NCI-H1048 (cell line): ENCODE measurements at regions not wholly inside any gene's neighbourhood (a gene's known extent, or its start where the extent isn't known, plus 50 kb on each side); places are given as distances from the start of the nearest gene placed in this dataset.
"Not testable (repeated sequence)": the region's sequence is repeated elsewhere in the genome, so short reads cannot be mapped to it uniquely, and the experiment has no call there.

Experiments used
- DNase-seq: peaks from one replicate; lab custom pipeline; 2025; lab: John Stamatoyannopoulos, UW

DNA sequence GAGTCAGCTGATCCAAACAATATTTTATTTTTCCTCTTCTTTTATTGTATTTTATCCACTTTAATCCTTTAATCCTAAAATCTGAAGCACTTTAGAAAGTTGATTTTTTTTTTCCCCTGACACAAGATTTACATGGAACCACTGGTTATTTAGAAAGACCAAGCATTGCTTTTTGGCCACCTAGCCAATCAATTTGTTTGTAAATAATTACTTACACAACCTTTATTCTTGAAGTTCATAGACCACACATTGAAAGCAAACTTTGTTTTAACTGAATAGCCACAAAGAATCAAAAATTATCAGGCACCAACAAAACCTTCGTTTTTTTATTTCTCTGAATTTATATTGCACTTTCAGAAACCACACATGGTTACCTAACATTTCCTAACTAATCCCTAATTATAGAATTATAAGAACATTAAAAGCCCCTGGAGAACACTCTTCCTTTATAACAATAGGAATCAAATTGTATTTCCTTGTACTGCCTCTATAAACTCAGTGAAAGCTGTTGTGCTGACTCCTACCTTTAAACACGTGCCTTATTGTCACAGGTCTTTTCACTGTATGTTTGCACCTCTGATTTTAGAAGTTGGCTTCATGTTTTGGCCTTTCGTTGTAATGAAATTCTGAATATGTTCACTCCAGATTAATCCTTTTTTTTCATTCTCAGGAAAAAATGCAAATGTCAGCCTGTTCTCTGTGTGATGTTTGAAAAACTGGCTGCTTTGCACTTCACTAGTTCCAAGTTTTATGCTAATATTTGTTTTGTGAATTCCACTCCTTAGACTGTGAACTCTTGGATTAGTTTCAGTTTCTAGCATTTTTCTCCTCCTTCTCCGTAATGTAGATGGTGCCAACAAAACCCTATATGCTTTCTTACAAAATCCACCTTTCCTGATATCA lies 1511.9 kb downstream of the REEP3 start:
- no peak for DNase-seq

DNA sequence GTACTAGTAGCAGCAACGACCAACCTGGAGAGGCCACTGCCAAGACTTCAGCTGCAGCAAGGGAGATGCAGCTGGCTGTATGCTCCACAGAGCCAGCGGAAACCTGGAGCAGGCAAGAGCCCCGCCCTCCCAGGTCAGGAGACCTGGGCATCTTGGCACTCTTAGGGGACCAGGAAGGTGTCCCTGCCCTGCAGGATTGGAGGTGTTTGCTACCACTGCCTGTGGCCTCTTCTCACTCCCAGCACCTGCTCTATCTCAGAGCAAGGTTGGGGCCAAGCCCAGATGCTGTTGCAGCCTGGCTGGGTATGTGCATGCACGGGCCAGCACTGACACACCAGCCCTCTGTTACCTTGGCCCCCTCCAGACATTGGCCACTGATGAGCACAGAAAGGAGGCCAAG lies 1512.8 kb downstream of the REEP3 start:
- DNase-seq: no peak

- DNase-seq: no peak
These were observed 1519.6 kb downstream of the REEP3 start for GRCh38 chr10:65040796-65041195.

DNA sequence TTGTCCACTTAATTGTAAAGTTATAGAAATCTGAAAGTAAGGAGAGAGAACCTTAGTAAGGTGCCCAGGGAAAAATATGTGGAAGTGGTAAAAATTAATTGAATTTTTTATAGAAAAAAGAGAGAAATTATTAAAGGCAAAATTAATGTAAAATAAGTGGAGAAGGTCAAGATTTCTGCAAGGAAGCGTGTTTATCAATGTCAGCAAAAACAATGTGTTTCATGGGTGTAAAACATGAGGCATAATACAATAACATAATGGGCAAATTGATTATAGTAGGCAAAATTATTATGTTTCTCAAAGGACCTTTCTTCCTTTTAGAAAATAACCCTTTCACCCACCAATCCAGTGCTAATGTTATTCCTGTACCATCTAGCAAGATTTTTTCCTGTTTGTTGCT lies 1520.1 kb downstream of the REEP3 start:
- DNase-seq: no peak

- DNase-seq: no peak
These were observed 1521.3 kb downstream of the REEP3 start for GRCh38 chr10:65042496-65042895.

GRCh38 chr10:65046831-65047230 lies 1525.6 kb downstream of the REEP3 start:
- DNase-seq: no peak

- DNase-seq: not testable (repeated sequence)
These were observed 1530.9 kb downstream of the REEP3 start for GRCh38 chr10:65052111-65052510.

- DNase-seq: not testable (repeated sequence)
These were observed 1532.2 kb downstream of the REEP3 start for GRCh38 chr10:65053397-65053796.

DNA sequence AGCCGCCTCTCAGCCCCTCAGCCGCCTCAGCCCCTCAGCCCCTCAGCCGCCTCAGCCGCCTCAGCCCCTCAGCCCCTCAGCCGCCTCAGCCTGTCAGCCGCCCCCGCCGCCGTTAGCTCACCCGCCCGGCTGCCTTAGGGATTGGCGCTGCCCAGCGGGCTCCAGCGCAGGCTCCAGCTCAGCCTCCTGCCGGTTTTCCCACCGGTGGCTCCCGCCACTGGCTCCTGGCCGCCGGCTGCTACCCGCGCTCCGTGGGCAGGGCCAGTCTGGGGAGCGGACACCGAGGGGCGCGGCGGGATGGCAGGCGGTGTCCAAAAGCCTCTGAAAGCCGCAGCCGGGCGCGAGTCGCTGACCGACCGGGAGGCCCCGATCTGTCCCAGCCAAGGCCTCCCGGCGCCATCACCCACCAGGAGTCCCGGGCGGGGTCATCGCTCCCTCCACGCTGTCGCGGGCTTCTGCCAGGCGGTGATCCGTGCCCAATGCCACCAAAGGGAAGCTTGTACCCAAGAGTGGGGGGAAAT lies 1532.7 kb downstream of the REEP3 start:
- not testable (repeated sequence) for DNase-seq

GRCh38 chr10:65054701-65055100 lies 1533.5 kb downstream of the REEP3 start:
- DNase-seq: not testable (repeated sequence)

GRCh38 chr10:65065278-65065677 lies 1544.1 kb downstream of the REEP3 start:
- no peak for DNase-seq

DNA sequence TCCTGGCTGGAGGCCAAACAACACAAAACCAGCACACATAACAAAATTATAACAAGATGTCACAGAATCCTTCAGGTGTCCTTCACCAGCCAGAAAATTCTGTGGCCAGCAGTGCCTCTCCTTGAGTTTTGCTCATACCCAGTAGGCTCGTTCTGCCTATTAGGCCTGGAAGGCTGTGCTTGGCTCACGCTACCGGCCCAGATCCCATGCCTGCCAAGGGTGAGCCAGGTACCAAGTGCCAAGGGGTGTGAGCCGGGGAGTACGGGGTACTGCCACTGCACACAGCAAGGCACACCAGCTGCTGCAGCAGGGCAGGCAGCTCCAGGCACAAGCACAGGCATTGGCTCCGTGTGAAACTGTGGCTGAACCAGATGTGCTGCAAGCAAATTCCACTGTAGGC lies 1562.0 kb downstream of the REEP3 start:
- DNase-seq: no peak

DNA sequence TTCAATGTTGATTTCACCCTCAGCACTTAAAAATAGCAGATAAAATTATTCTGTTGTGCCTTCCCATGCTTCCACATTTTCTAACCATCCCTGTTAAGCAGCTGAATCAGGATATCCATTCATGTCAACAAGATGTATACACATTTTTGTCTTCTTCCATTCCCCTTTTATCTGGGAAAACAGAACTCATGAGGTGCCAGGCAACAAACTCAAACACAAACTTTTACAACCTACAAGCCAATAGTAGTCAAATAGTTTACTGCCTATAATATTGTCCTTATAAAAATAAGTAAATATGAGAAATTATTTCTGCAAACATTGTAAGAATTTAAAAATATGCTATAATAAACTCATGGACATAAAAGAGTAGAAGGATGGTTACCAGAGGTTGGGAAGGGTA lies 1569.8 kb downstream of the REEP3 start:
- DNase-seq: no peak

GRCh38 chr10:65100146-65100545 lies 1578.9 kb downstream of the REEP3 start:
- DNase-seq: no peak

- DNase-seq: not testable (repeated sequence)
These were observed 1579.7 kb downstream of the REEP3 start for GRCh38 chr10:65100881-65101280.

GRCh38 chr10:65110009-65110408 lies 1588.8 kb downstream of the REEP3 start:
- DNase-seq: no peak

- DNase-seq: not testable (repeated sequence)
These were observed 1589.9 kb downstream of the REEP3 start for GRCh38 chr10:65111059-65111458.

DNA sequence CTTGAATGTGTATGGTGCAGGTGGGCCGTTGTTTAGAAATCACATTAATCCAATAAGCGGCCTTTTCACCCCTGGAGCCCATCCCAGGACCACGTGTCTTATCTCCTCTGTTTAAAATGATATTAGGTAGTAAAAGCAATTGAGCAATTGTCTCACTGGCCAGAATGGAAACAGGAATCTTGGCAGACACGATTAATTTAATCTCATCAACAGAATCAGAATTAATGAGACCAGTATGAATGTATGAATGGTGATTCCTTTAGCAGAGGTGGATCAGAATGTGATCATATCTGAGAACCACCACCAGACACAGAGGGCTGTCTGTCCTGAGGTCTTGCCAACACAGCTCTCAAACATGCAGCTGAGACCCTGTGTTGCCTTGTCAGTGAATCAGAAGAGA lies 1591.4 kb downstream of the REEP3 start:
- no peak for DNase-seq

DNA sequence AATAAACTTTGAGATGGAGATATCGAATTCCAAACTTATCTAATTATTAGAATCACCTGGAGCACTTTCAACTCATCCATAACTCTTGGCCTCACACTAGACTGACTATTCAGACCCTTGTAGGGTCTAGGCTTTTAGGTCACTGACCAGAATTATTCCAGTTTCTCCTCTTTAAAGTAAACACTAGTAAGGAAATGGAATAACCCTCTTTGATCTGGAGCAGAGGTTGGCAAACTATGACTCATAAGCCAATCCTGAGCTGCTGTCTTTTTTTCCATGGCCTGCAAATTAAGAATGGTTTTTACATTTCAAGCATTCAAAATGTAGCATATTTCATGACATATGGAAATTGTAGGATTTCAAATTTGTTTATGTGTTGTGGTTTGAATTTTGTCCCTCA lies 1601.9 kb downstream of the REEP3 start:
- no peak for DNase-seq

- no peak for DNase-seq
These were observed 1604.0 kb downstream of the REEP3 start for GRCh38 chr10:65125212-65125611.

DNA sequence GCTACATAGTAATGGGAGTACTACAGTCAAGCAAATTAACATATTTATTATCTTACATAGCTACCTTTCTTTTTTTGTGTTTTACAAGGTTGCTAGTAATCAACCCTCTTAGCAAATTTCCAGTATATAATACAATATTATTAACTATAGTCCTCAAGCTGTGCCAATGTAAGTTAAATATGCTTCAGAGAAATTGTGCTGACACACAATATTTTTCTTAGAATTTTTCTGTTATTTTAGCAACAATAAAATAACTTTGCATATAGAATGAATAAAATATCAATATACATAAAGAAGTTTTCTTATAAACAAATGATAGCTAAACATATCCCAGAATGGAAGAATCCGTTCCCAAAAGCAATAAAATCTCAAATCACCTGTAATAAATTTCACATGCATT lies 1605.1 kb downstream of the REEP3 start:
- no peak for DNase-seq

DNA sequence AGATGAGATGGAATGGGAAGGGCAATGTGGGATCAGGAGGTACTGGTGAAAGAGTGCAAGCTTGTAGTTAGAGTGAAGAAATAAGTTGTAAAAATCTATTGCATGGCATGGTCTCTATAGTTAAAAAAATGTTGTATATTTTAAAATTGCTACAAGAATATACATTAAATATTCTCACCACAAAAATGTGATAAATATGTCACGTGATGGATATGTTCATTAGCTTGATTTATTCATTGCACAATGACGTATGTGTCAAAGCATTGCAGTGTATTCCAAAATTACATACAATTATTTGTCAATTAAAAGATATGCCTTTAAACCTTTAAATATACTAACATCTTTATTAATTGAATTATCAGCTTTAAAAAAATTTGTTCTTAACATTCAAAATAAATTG lies 1607.1 kb downstream of the REEP3 start:
- DNase-seq: no peak

DNA sequence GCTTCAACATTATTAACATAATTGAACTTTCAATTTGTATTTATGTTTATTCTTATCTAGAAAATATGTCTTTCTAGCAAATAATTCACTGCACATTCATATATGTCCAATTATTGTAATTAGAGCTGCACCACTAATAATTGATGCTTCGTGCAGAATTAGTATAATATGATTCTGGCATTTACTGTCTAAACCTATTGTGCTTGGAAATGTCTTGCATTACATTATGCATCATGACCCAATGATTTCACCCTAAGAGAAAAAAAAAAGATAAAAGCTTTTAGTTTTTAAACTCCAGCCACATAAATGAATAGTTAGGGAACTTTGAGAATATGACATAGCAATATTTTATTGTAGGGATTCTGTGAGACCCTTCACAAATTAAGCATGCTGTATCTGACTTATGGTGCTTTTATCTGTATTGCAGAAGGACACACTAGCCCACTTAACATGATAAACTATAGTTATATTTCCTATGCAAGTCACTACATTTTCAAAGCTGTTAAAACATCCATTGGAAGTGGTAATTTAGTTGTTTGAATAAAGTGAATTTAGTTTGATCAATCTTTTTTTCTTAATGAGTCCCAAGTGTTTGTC lies 1609.1 kb downstream of the REEP3 start:
- no peak for DNase-seq
